Cardiac muscle cell (in vitro differentiated cells and primary cell): ENCODE measurements at regions not wholly inside any gene's neighbourhood (a gene's known extent, or its start where the extent isn't known, plus 50 kb on each side); places are given as distances from the start of the nearest gene placed in this dataset.
A peak's percentile ranks its signal among the peaks of the same experiment; 100 is the strongest.

Source experiments
- DNase-seq, 2 donors: peaks; one replicate each; pipeline versions ENCODE4 v3.0.0 to v3.0.0-alpha.2; 2010 to 2017; ENCODE audit warnings: low read depth in 1 of 2, low spot score in 1 of 2
- H3K27ac ChIP-seq: fragments of 200-600 bp; sonication (generic); 2 replicates; pipeline ENCODE4 v1.5.1; 2016
- H3K27me3 ChIP-seq: fragments of 200-600 bp; sonication (generic); 2 replicates; pipeline ENCODE4 v1.6.0; 2016; ENCODE audit warnings: control low read depth
- H3K36me3 ChIP-seq: fragments of 200-600 bp; sonication (generic); 2 replicates; pipeline ENCODE4 v1.5.1; 2016; ENCODE audit warnings: control low read depth
- H3K4me1 ChIP-seq: fragments of 200-600 bp; sonication (generic); 2 replicates; pipeline ENCODE4 v1.8.1; 2017; ENCODE audit warnings: low read depth, mild to moderate bottlenecking, mixed run types
- H3K4me3 ChIP-seq: fragments of 200-600 bp; sonication (generic); 2 replicates; pipeline ENCODE4 v1.5.1; 2016; ENCODE audit warnings: mild to moderate bottlenecking
- H3K9me3 ChIP-seq: fragments of 200-600 bp; sonication (generic); 2 replicates; pipeline ENCODE4 v1.5.1; 2017; ENCODE audit warnings: low read depth, mild to moderate bottlenecking, control low read depth
- TF ChIP-seq, protein P1 (sequence below): IDR thresholded peaks from 2 replicates; pipeline ENCODE4 v1.5.1; 2012; ENCODE audit warnings: low read depth, mild to moderate bottlenecking, low read length

GRCh38 chr18:55988537-55988936, 400.5 kb upstream of the TCF4 start:
- Histone ChIP-seq H3K27ac (no peak overlapping the region), H3K9me3 (no peaks in the 10 kb centered on the region), H3K36me3 (no peaks in the 10 kb centered on the region), H3K4me1 (no peaks in the 10 kb centered on the region), H3K4me3 (no peak overlapping the region), H3K27me3 (no peaks in the 10 kb centered on the region)
- TF ChIP-seq, protein P1, sequence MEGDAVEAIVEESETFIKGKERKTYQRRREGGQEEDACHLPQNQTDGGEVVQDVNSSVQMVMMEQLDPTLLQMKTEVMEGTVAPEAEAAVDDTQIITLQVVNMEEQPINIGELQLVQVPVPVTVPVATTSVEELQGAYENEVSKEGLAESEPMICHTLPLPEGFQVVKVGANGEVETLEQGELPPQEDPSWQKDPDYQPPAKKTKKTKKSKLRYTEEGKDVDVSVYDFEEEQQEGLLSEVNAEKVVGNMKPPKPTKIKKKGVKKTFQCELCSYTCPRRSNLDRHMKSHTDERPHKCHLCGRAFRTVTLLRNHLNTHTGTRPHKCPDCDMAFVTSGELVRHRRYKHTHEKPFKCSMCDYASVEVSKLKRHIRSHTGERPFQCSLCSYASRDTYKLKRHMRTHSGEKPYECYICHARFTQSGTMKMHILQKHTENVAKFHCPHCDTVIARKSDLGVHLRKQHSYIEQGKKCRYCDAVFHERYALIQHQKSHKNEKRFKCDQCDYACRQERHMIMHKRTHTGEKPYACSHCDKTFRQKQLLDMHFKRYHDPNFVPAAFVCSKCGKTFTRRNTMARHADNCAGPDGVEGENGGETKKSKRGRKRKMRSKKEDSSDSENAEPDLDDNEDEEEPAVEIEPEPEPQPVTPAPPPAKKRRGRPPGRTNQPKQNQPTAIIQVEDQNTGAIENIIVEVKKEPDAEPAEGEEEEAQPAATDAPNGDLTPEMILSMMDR = no peak
- DNase-seq = peak in 1 of 2 donors; percentile 45

GRCh38 chr18:55983433-55983832, 395.4 kb upstream of the TCF4 start:
- Histone ChIP-seq H3K27ac (no peak overlapping the region), H3K4me1 (no peaks in the 10 kb centered on the region), H3K4me3 (no peak overlapping the region), H3K36me3 (no peaks in the 10 kb centered on the region), H3K9me3 (no peaks in the 10 kb centered on the region), H3K27me3 (no peaks in the 10 kb centered on the region)
- TF ChIP-seq, protein P1 = no peak
- no peak for DNase-seq

GRCh38 chr18:55982992-55983391, 395.0 kb upstream of the TCF4 start:
- TF ChIP-seq, protein P1 = no peak
- H3K36me3 ChIP-seq = no peaks in the 10 kb centered on the region
- H3K9me3 ChIP-seq = no peaks in the 10 kb centered on the region
- H3K27me3 ChIP-seq = no peaks in the 10 kb centered on the region
- H3K4me3 ChIP-seq = no peak overlapping the region
- no peak overlapping the region for H3K27ac ChIP-seq
- no peak for DNase-seq
- no peaks in the 10 kb centered on the region for H3K4me1 ChIP-seq

DNA sequence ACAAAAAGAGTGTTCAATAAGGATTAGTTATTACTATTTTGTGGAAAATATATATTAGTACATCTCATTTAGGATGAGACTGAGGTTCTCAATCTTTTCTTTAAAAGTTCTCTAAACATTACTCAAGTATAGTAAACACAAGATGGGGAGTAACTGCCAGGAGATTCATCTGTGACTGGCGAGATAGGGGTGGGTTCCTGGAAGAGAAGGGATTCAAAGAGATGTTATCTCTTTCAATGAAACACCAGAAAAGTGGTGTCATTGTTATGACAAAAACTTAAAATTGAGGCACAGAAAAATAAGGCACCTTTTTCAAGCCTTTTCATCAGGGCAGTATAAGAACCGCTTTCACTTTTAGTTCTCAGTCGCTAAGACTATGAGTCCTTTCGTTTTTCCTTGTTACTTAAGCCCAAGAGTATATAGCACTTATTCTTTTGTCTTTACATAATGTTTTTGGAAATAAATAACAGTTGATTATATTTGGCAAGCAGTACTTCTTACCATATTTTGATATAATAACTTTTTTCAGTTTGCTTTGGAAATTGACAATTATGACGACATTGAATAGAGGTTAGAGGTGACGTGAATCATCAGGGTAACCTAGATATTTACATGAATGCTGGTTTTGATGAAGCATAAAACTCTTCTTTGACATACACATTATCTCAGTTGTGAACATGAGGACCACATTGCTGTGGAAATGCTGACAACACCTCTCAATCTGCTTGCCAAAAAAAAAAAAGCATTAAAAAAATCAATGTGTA, 393.9 kb upstream of the TCF4 start:
- H3K27ac ChIP-seq = no peak overlapping the region
- TF ChIP-seq, protein P1 = no peak
- no peak for DNase-seq
- no peaks in the 10 kb centered on the region for H3K4me1 ChIP-seq
- no peaks in the 10 kb centered on the region for H3K36me3 ChIP-seq
- H3K4me3 ChIP-seq = no peak overlapping the region
- no peaks in the 10 kb centered on the region for H3K27me3 ChIP-seq
- no peaks in the 10 kb centered on the region for H3K9me3 ChIP-seq

GRCh38 chr18:55974521-55974920, 386.5 kb upstream of the TCF4 start:
- Histone ChIP-seq H3K36me3 (no peaks in the 10 kb centered on the region), H3K4me1 (no peaks in the 10 kb centered on the region), H3K27me3 (no peaks in the 10 kb centered on the region), H3K4me3 (no peak overlapping the region), H3K9me3 (no peaks in the 10 kb centered on the region), H3K27ac (no peak overlapping the region)
- TF ChIP-seq, protein P1 = no peak
- DNase-seq = no peak
